H9 (cell line): ENCODE measurements at regions not wholly inside any gene's neighbourhood (a gene's known extent, or its start where the extent isn't known, plus 50 kb on each side); places are given as distances from the start of the nearest gene placed in this dataset.

Experiments
- DNase-seq: peaks from one replicate; pipeline ENCODE4 v3.0.0-alpha.2; 2017
- H2AFZ ChIP-seq: one replicate; pipeline ENCODE4 v1.6.1; 2013; ENCODE audit warnings: mild to moderate bottlenecking, low read length, control low read depth, moderate library complexity
- H2AK5ac ChIP-seq: 2 replicates; pipeline ENCODE4 v1.6.1; 2013; ENCODE audit warnings: low read length, control low read depth, mixed read lengths; ENCODE audit not compliant: insufficient read length
- H2BK120ac ChIP-seq: one replicate; pipeline ENCODE4 v1.6.1; 2013; ENCODE audit warnings: low read depth, mild to moderate bottlenecking, low read length, control low read depth, inconsistent platforms; ENCODE audit not compliant: poor library complexity, severe bottlenecking
- H2BK12ac ChIP-seq: 2 replicates; pipeline ENCODE4 v1.6.1; 2013; ENCODE audit warnings: low read length, control low read depth, mixed read lengths, low read depth; ENCODE audit not compliant: insufficient read length
- H2BK15ac ChIP-seq: 2 replicates; pipeline ENCODE4 v1.6.1; 2013; ENCODE audit warnings: low read depth, low read length, control low read depth
- H2BK20ac ChIP-seq: one replicate; pipeline ENCODE4 v1.6.1; 2013; ENCODE audit warnings: low read depth, mild to moderate bottlenecking, low read length, control low read depth, inconsistent platforms; ENCODE audit not compliant: poor library complexity, severe bottlenecking
- H2BK5ac ChIP-seq: 2 replicates; pipeline ENCODE4 v1.6.1; 2013; ENCODE audit warnings: low read length, control low read depth, mixed read lengths; ENCODE audit not compliant: insufficient read length
- H3K14ac ChIP-seq: 2 replicates; pipeline ENCODE4 v1.6.1; 2013; ENCODE audit warnings: low read length, control low read depth; ENCODE audit not compliant: insufficient read depth
- H3K18ac ChIP-seq: 2 replicates; pipeline ENCODE4 v1.6.1; 2013; ENCODE audit warnings: low read depth, mild to moderate bottlenecking, mixed read lengths, low read length, control low read depth; ENCODE audit not compliant: insufficient read length
- H3K23ac ChIP-seq: 2 replicates; pipeline ENCODE4 v1.6.1; 2013; ENCODE audit warnings: low read length, control low read depth, mixed read lengths, low read depth; ENCODE audit not compliant: insufficient read length
- H3K23me2 ChIP-seq: 2 replicates; pipeline ENCODE4 v1.6.1; 2013; ENCODE audit warnings: low read depth, mild to moderate bottlenecking, mixed read lengths, low read length, control low read depth; ENCODE audit not compliant: insufficient read length, poor library complexity, severe bottlenecking
- H3K27ac ChIP-seq: 2 replicates; pipeline ENCODE4 v1.5.1; 2013; ENCODE audit warnings: low read length, control low read depth, mixed read lengths, low read depth; ENCODE audit not compliant: insufficient read length
- H3K27me3 ChIP-seq: 2 replicates; pipeline ENCODE4 v1.6.1; 2013; ENCODE audit warnings: low read length, control low read depth, inconsistent platforms; ENCODE audit not compliant: insufficient read depth
- H3K4ac ChIP-seq: 2 replicates; pipeline ENCODE4 v1.6.1; 2013; ENCODE audit warnings: low read depth, mild to moderate bottlenecking, control low read depth, inconsistent platforms, low read length, moderate library complexity
- H3K4me1 ChIP-seq: 2 replicates; pipeline ENCODE4 v1.6.1; 2013; ENCODE audit warnings: low read length, control low read depth, inconsistent platforms; ENCODE audit not compliant: insufficient read depth
- H3K4me2 ChIP-seq: 2 replicates; pipeline ENCODE4 v1.6.1; 2013; ENCODE audit warnings: low read length, control low read depth, mixed read lengths; ENCODE audit not compliant: insufficient read length, insufficient read depth
- H3K56ac ChIP-seq: 2 replicates; pipeline ENCODE4 v1.6.1; 2013; ENCODE audit warnings: low read depth, mild to moderate bottlenecking, mixed read lengths, low read length, control low read depth; ENCODE audit not compliant: insufficient read length
- H3K79me1 ChIP-seq: 2 replicates; pipeline ENCODE4 v1.6.1; 2013; ENCODE audit warnings: low read depth, mild to moderate bottlenecking, moderate library complexity, low read length, control low read depth, inconsistent platforms; ENCODE audit not compliant: insufficient read depth, poor library complexity, severe bottlenecking
- H3K79me2 ChIP-seq: 2 replicates; pipeline ENCODE4 v1.6.1; 2013; ENCODE audit warnings: low read length, control low read depth, inconsistent platforms; ENCODE audit not compliant: insufficient read depth
- H3K9ac ChIP-seq: 2 replicates; pipeline ENCODE4 v1.6.1; 2013; ENCODE audit warnings: low read length, control low read depth, mixed read lengths; ENCODE audit not compliant: insufficient read length; ENCODE audit errors: extremely low read depth
- H3K9me3 ChIP-seq: one replicate; pipeline ENCODE4 v1.6.1; 2013; ENCODE audit warnings: low read depth, low read length, inconsistent platforms; ENCODE audit not compliant: control insufficient read depth
- H3T11ph ChIP-seq: one replicate; pipeline ENCODE4 v1.6.1; 2013; ENCODE audit warnings: mild to moderate bottlenecking, low read length, control low read depth, inconsistent platforms
- H4K20me1 ChIP-seq: one replicate; pipeline ENCODE4 v1.6.1; 2013; ENCODE audit not compliant: control insufficient read depth, insufficient read length, insufficient read depth
- H4K5ac ChIP-seq: 2 replicates; pipeline ENCODE4 v1.6.1; 2013; ENCODE audit warnings: low read depth, mild to moderate bottlenecking, mixed read lengths, low read length, control low read depth; ENCODE audit not compliant: insufficient read length
- H4K8ac ChIP-seq: replicated peaks from 2 replicates; pipeline ENCODE4 v1.6.1; 2013; ENCODE audit warnings: low read length, control low read depth, mixed read lengths, low read depth; ENCODE audit not compliant: insufficient read length
- H4K91ac ChIP-seq: 2 replicates; pipeline ENCODE4 v1.6.1; 2013; ENCODE audit warnings: low read depth, mild to moderate bottlenecking, moderate library complexity, mixed read lengths, low read length, control low read depth; ENCODE audit not compliant: insufficient read length
- H3K27ac Mint-ChIP-seq, 3 experiments: 2 replicates in 2 of 3; 3 replicates in 1 of 3; pipeline ENCODE4 v1.8.0; 2020 to 2021; ENCODE audit warnings: mixed read lengths in 3 of 3, mild to moderate bottlenecking in 1 of 3, moderate library complexity in 1 of 3
- H3K27me3 Mint-ChIP-seq: 2 replicates; pipeline ENCODE4 v1.8.0; 2021; ENCODE audit warnings: low read depth, mild to moderate bottlenecking, moderate library complexity, mixed read lengths
- H3K36me3 Mint-ChIP-seq, 3 experiments: 2 replicates in 2 of 3; 3 replicates in 1 of 3; pipeline ENCODE4 v1.8.0; 2020 to 2021; ENCODE audit warnings: low read depth in 3 of 3, mixed read lengths in 3 of 3; ENCODE audit not compliant: insufficient read depth in 1 of 3
- H3K4me1 Mint-ChIP-seq, 2 experiments: 2 replicates each; pipeline ENCODE4 v1.8.0; 2020; ENCODE audit warnings: mixed read lengths in 2 of 2
- H3K4me3 Mint-ChIP-seq, 2 experiments: 2 replicates in 1 of 2; 3 replicates in 1 of 2; pipeline ENCODE4 v1.8.0; 2020 to 2021; ENCODE audit warnings: mild to moderate bottlenecking in 2 of 2, mixed read lengths in 2 of 2, moderate library complexity in 1 of 2
- H3K9me3 Mint-ChIP-seq, 2 experiments: 2 replicates in 1 of 2; 3 replicates in 1 of 2; pipeline ENCODE4 v1.8.0; 2020; ENCODE audit warnings: mild to moderate bottlenecking in 2 of 2, mixed read lengths in 2 of 2, moderate library complexity in 1 of 2
- CTCF ChIP-seq: fragments of 200-600 bp; sonication (generic); conservative IDR thresholded peaks from 3 replicates; pipeline ENCODE4 v1.8.0; 2021; ENCODE audit warnings: antibody characterized with exemption, mild to moderate bottlenecking
- WGBS: extraction: QIAGEN DNeasy Blood & Tissue Kit; methylation state at CpG from one replicate; pipeline ENCODE4 v1.1.7; 2013; ENCODE audit warnings: missing lambda C conversion rate, low lambda C conversion rate, mixed read lengths; ENCODE audit not compliant: insufficient read length; ENCODE audit errors: extremely low coverage; 5-methylcytosine and 5-hydroxymethylcytosine counted together

- Mint-ChIP-seq H3K4me3 (no peak overlapping the region; a peak in 1 of 5 replicates), H3K27me3 (peaks cover 42% of the 10 kb centered on the region), H3K4me1 (peaks cover 5 to 7% of the 10 kb centered on the region in 2 experiments), H3K27ac (no peak overlapping the region), H3K36me3 (no peaks in the 10 kb centered on the region), H3K9me3 (no peaks in the 10 kb centered on the region; a peak in 2 of 5 replicates)
- Histone ChIP-seq H2BK120ac (no peak overlapping the region), H3K9me3 (no peaks in the 10 kb centered on the region), H3K79me2 (no peaks in the 10 kb centered on the region), H4K8ac (no peak overlapping the region), H3K4ac (no peak overlapping the region), H3K23me2 (no peaks in the 10 kb centered on the region), H3K14ac (no peak overlapping the region), H2BK5ac (no peak overlapping the region), H2BK15ac (no peak overlapping the region), H3K4me1 (no peaks in the 10 kb centered on the region), H4K5ac (no peak overlapping the region), H2BK20ac (no peak overlapping the region), H3K56ac (no peak overlapping the region), H3K27me3 (no peaks in the 10 kb centered on the region), H2BK12ac (no peak overlapping the region), H2AK5ac (no peak overlapping the region), H4K20me1 (no peaks in the 10 kb centered on the region), H3K23ac (no peak overlapping the region), H3K9ac (no peak overlapping the region), H3K4me2 (no peak overlapping the region), H3T11ph (no peak overlapping the region), H3K27ac (no peak overlapping the region), H4K91ac (no peak overlapping the region), H3K18ac (no peak overlapping the region), H3K79me1 (no peaks in the 10 kb centered on the region), H2AFZ (no peak overlapping the region)
- no peak for DNase-seq
- no CpG with 5 or more reads among the region's 9 CpGs for WGBS
- TF ChIP-seq CTCF: no peak
Observed at GRCh38 chr6:166222631-166223030, 55.0 kb upstream of the TBXT start.
